ENCODE measurements at regions not wholly inside any gene's neighbourhood (a gene's known extent, or its start where the extent isn't known, plus 50 kb on each side); places are given as distances from the start of the nearest gene placed in this dataset.

DNA sequence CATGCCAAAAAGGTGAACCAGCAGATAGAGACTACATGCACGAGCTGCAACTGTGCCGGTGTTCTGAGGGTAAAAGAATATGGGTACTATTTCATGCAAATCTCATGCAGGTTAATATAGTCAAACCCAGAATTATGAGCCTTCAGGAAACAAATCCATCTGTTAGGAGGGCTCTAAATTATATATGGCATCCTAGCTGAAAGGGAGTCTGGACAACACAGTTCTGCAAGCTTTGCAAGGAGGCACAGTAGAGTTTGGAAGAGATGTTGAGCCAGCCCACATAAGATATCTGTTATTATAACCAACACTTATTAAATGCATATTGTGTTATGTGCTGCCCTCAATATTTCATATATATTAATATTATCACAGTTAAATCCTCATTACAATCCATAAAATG is 50.5 kb upstream of the PALMD start:
- Histone ChIP-seq H2AFZ (no peak overlapping the region), H4K20me1 (ENCODE audit: insufficient read depth, poor library complexity, severe bottlenecking) (no peaks in the 10 kb centered on the region), H3K4me2 (no peak overlapping the region), H3K36me3 (replicated peaks; ENCODE audit: insufficient read depth, low read depth) (no peaks in the 10 kb centered on the region), H3K9me2 (replicated peaks; ENCODE audit: insufficient read depth) (no peaks in the 10 kb centered on the region), H3K79me2 (no peaks in the 10 kb centered on the region), H3K4me1 (ENCODE audit: insufficient read depth) (no peaks in the 10 kb centered on the region), H3K27me3 (no peaks in the 10 kb centered on the region), H3K4me3 (no peak overlapping the region), H3K27ac (no peak overlapping the region), H3K9me3 (ENCODE audit: low read depth) (no peaks in the 10 kb centered on the region)
- 98% methylated on average over 2 of the region's 2 CpGs for WGBS (ENCODE audit: low lambda C conversion rate, missing lambda C conversion rate)
- TF ChIP-seq CTCF (IDR thresholded peaks at IDR 0.05; ENCODE audit: poor library complexity) (no peak), EZH2phosphoT487 (IDR thresholded peaks at IDR 0.05; ENCODE audit: low read depth, severe bottlenecking, unreplicated experiment) (no peak), EZH2 (IDR thresholded peaks at IDR 0.05; ENCODE audit: borderline replicate concordance) (no peak)
- DNase-seq (ENCODE audit: low spot score), result no peak
